Gastroesophageal sphincter (tissue), 3 donors: ENCODE measurements at regions not wholly inside any gene's neighbourhood (a gene's known extent, or its start where the extent isn't known, plus 50 kb on each side); places are given as distances from the start of the nearest gene placed in this dataset.

Source experiments
- CTCF ChIP-seq, 4 experiments: fragments of 200-600 bp in 2 of 4; fragments of 450-650 bp in 2 of 4; sonication (generic) in 1 of 4; IDR thresholded peaks; one replicate each; pipeline ENCODE4 v1.5.1; 2017 to 2019; ENCODE audit warnings: antibody characterized with exemption in 4 of 4, mild to moderate bottlenecking in 2 of 4, moderate library complexity in 2 of 4
- POLR2A ChIP-seq, 2 donors: fragments of 450-650 bp; IDR thresholded peaks; one replicate each; pipeline ENCODE4 v1.6.1; 2017; ENCODE audit warnings: antibody characterized with exemption in 2 of 2, mild to moderate bottlenecking in 2 of 2, moderate library complexity in 1 of 2

- TF ChIP-seq POLR2A (IDR thresholded peaks at IDR 0.05) (no peak), CTCF (IDR thresholded peaks at IDR 0.05) (no peak)
Measured at GRCh38 chr6:159590835-159591234, 102.2 kb downstream of the SOD2 start.
